Brain pericyte (primary cell): ENCODE measurements at regions not wholly inside any gene's neighbourhood (a gene's known extent, or its start where the extent isn't known, plus 50 kb on each side); places are given as distances from the start of the nearest gene placed in this dataset.

Experiments
- DNase-seq: peaks from one replicate; pipeline ENCODE4 v3.0.0-alpha.2; 2012; ENCODE audit warnings: low read depth, low spot score

DNA sequence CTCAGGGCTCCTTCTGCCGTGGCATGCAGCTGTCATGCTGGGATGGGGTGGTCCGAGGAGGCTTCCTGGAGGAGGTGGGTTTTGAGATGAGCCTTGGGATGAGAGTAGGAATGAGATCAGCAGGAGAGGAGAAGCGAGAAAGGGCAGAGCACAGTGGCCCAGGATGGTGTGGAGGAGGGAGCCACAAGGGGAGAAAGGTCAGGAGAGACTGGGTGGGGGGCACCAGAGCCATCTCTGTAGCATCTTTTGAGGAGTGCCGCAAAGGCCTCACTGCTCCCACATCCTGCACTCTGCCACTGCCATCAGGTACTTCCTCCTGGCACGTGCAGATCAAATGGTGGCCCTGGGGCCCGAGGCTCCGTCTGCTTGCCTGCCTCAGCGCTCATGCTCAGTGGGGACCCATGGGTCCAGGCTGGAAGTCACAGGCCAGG is 150.2 kb downstream of the MACROH2A1 start:
- no peak for DNase-seq

DNA sequence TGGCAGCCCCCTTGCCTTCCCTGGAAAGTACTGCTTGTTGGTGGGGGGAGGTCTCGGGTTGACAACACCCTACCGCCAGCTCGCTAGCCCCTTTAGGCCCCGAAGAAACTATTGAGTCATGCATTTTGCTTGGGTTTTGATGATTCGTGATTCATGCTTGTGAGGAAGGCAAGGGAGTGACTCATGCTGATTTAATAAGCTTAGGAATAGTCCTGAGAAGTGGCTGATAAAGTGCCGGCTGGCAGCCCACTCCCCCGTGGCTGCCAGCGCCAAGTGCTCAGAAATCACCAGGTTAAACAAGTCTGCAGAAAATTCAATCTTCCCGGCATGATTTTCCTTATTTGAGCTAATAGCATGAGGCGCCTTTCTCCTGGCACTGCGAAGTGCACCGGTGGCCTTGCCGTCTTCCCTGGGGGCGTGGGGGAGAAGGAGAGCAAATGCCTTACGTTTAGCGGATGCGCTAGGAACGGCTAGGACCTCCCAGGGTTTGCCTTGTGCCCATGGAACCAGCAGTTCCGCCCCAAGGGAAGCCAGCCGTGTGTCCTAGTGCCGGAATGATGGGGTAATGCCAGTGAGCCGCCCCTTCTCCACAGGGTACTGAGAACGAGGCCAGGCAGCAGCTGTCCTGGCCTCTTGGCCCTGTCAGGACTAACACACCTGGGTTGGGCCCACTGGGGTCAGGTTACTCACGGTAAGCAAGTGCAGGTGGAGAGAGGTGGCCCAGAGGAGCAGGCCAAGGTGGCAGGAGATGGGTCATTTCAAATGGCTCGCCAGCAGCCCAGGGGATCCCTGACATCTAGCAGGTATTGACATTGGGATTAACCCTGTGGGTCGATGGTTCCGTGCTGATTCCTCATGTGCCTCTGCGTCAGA is 151.9 kb downstream of the MACROH2A1 start:
- peak; percentile 58 for DNase-seq

DNA sequence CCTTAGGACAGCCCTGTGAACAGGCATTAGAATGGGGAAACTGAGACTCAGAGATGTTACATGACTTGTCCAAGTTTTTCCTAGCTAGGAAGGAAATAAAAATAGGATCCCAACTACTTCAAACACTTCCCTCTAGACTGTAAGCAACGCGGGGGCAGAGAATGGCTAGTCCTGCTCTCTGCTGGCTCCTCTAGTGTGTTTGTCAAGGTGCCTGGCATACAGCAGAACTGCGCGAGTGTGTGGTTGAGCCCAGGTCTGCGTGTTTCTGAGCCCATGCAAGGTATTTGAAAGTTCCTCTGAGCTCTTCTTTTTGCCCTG is 152.5 kb downstream of the MACROH2A1 start:
- DNase-seq, result no peak

DNA sequence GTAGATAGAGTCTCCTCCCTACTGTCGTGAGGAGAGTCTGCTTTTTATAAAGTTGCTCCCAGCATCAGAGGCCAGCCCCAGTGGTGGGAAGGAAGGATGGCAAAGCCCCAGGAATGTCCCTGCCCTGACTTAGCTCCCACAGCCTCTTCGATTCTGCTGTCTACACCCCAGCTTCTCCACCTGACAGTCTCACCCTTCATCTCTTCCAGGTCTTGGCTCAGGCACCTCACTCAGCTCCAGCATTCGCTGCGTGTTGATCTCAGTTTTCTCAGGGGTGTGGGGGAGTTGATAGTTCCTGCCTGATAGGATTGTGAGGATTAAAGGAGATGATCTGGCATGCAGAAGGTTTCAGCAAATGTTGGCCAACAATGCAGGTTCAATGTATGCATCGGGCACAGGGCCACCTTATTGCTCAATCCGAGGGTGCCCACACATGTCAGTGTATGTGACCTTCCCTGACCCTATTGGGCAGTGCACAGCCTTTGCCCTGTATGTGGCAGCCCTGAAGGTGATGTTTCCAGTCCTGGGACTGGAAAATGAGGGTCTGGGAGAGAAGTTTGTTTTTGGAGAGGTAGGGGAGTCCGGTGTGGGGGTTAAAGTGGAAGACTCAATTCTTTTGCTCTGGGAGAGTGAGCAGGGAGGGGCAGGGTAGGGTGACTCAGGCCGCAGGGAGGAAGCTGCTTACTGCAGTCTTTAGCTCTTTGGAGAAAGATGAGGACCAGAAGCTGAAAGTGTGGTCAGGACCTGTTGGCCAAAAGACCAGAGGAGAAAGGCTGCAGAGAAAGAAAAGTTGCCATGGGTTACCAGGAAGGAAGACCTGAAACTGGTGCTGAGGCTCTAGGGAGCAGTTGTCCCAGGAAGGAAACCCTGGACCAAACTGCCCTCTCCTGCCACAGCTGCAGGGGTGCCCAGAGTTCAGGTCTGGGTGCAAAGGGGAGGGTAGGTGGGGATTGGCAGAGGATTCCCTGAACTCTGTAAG is 153.2 kb downstream of the MACROH2A1 start:
- no peak for DNase-seq

DNA sequence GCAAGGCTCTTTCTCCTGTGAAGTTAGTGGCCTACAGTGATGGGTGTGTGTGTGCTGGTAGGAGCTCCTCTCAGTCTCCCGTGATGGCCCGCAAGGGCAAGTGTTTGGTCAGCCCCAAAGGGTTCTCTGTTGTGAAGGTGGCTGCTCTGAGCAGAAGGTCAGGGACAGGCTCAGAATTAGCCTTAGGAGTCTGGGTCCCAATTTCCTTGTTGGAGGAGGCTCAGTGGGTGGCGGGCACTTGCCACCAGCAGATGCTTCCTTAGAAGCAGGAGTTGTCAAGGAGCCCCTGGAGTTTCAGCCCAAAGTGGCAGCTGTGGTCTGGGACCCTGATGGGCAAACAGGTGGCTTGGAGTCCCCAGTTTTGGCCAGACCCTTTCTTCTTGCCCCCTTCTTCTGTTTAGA is 154.4 kb downstream of the MACROH2A1 start:
- no peak for DNase-seq

DNA sequence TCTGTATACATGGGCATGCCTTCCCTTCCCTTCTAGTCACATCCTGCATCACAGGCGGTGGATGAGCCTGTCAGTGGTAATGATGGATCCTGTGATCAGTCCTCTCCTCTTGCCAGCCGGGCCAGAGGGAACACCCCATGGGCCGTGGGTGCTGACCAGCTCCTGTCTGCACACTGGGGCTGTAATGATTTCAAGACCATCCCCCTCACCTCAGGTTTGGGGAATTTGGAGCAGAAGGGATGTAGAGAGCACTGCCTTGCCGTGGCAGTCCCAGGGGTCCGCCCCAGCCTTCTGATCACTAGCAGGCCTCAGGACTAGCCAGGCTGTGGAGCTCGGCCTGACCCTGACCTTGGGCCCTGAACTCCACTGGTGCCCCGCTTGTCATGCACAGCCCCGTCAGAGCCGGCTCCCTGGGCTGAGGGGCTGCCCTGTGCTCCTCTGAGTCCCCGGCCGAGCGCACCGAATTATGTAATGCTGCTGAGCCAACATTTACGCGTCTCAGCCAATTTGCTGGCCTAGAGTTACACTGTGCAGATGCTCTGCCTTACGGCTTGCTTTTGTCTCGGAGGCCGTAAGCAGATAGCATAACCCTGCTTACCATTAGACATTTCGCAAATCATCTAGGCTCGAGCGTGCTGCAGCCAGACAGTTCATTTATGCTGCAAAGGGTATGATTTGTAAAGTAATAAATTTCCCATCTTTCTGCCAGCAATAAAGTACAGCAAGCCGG is 155.3 kb downstream of the MACROH2A1 start:
- DNase-seq, result no peak

DNA sequence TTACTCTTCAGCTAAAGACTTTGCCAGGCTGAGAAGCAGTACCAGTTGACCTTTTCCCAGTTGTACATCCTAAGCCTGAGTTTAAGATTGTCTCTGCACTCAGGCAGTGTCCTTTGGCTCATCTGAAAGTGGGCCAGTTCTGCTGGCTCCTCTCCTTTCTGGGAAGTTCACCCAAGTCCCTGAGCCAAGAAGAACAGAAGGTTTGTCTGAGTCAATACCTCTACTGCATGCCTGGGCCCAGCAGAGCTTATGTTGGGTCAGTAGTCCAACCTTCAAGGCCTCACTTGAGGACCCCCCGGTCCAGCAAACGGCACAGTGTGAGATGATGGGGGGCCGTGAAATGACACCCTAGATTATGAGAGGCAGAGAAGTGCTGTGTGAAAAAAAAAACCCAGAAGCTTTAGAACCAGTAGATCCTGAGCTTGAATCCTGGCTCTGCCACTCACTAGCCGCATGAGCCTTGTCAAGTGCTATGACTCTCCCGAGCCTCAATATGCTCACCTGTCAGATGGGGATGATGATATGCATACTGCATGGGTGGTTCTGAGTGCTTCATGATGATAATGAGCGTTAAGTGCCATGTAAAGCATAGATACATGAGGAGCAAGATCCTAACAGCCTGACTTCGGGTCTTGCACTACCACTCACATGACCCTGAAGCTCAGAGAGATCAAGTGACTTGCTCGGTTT is 156.0 kb downstream of the MACROH2A1 start:
- no peak for DNase-seq

DNA sequence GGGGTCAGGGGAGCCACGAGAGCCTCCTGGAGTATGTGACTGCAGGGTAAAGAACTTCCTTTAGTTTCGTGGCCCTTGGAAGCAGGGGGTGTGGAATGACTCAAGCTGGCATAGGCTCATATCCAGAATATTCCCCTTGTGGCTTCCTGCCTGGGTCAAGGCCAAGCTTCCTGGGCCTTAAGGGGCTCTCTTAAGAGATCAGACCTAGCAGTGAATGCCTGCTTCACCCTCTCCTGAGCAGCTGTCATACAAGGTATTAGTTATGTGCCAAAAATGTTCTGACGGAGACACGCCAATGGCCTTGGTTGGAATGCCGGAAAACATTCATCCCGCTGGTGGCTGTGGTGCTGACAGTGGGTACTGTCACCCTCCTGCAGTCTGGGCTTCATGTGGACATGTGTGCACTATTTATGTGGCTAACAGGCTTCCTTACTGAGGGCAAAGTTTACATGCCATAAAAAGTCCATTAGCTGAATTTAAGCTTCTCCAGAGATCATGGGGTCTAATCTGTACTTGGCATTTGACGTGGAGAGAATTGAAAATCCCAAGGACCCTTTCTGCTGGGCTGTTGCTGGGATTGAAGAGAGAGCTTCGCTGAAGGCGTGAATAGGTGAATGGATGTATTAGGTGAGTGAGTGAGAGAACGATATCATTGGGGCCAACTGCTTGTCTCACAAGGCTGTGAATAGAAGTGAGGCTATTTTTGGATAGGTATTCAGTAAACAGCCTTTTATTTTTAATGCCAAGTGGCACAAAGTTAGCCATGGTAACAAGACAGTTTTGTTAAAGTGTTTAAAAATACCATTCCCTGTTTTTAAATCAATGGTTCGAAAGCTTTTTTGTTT is 156.8 kb downstream of the MACROH2A1 start:
- DNase-seq, result no peak

DNA sequence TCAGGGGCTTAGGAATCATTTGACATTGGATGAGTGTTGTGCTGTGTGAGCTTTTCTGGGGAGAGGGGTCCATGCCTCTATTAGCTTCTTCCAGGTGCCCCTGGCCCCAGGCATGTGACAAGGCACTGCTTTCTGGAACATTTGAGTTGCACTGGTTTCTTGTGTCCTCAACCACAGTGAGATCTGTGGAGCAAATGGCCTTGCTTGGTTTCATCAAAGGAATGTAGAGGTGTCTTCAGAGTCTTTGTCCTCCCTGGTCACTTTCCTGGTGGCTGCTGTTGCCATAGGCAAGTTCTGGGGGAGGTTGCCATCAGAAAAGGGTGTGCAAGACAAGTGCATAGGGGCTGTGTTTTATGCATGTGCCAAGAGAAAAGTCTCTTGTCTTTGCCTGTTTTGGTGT is 157.5 kb downstream of the MACROH2A1 start:
- no peak for DNase-seq

DNA sequence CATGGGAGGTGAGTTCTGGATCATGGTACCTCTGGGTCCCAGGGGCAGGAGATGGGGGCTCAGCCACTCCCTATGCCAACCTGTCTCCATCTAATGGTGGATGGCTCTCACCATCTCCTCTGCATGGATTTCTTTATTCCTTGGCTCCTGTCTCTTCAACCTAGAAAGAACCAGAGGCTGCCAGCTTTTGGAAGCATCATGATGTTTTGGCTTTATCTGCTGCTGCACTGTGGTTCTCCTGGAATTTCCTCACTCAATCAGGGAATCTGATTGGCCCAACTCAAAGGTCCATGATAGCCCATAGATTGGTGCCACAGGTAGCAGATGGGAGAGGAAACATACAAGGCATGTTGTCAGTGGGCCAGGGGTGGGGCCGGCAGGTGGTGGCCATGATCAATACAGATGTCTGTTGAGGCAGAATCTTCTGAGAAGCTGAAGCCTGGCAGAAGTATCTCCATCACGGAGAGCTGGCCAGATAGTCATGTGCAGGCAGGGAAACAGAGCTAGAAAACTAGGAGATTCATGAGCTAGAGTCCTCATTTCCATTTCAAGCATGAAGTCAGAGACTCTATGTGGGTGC is 158.2 kb downstream of the MACROH2A1 start:
- DNase-seq, result no peak

DNA sequence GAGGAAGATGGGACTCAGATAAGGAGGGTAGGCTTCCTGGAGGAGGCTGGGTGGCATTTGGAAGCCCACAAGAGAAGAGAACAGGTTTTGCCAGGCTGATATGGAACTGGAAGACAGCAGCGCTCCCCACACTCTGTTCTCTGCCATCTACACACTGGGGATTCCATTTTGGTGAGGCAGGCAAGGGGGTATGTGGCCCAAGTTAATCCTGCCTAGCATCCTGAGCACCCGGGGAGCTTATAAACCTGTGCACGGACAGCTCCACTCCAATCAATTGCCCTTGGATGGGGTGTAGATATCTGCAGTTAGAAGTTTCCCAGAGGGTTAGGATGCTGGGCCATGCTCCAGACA is 158.8 kb downstream of the MACROH2A1 start:
- DNase-seq, result no peak

DNA sequence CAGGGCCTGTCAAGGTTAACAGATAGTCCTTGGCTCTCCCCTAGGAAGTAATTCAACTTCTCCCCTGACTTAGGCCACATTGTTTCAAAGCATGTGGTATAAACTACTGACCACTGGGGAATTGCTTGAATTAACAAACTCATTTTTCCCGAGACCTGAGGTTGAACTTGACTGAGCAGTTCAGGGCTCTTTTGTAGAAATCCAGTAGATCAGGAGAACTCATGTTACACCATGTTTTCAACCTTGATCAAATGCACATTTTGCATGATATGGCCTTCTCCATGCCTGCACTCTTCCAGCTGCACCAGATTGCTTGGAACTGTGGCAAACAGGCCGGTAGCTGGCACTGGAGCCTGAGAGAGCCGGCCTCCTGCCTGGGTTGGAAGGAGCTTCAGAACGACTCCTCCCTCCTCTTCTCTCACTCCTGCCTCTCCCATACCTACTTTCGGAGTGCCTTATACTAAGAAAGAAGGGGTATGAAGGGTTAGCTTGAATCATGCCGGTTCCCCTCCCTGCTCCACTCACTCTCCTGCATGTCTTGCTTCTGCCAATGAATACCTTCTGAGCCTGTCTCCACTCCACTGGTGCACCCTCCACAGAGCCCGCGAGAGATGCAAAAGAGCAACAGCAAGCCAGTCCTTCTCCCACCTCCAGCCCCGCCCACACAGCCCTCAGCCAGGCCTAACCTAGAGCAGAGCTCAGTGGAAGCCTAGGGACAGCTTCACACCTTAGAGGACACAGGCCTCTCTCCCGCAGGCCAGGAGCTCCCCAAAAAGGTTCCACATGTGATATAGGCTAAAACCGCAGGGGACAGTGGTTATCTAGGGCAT is 159.4 kb downstream of the MACROH2A1 start:
- DNase-seq, result peak; percentile 36

DNA sequence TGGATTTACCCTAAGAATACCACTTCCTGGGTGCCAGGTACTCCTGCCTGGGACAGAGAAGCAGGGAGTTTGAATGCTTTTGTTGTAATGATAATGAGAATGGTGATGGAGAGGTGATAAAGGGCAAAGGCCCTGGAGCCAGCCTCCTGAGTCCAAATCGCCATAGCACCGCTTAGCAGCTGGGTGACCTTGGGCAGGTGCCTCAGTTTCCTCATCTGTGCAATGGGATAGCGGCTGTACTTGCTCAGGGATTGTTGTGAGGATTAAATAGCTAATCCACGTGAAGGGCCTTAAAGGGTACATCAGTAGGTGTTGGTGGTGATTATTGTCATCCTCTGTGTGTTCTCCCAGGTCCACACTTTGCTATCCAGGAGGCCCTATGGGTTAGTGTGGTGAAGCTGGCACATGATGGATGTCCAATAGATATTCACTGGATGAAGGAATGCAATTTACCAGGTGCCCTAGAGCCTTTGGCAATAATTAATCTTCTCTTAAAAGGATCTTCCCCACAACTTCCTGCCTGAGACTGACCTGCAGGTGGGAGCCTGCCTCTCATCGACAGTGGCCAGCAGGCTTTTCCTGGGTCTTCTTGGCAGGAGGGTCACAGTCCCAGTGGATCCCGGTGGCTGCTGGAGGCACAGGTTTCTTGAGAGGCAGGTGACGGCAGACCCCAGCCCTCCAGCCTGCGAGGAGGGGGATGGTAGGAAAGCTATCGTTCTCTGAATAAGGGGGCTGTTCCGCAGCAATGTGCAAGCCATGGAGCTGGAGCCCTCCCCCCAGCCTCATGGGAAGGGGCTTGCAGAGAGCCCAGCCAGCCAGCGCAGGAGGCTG is 160.2 kb downstream of the MACROH2A1 start:
- DNase-seq, result no peak

DNA sequence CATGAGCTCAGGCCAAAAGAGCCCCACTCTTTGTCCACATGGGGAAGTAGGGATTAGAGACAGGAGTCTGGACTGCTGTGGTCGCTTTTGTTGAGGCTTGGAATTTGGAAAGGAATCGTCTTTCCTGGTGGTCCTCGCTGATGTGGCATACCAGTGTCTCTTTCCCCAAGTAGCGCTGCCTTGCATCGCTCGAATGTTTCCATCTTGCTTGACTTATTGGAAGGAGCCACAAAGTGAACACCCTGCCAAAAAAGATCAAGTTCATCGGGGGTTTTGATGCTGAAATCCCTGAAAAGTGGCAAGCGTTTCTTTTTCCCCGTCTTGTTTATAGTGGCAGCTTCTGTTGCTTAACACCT is 161.3 kb downstream of the MACROH2A1 start:
- no peak for DNase-seq

DNA sequence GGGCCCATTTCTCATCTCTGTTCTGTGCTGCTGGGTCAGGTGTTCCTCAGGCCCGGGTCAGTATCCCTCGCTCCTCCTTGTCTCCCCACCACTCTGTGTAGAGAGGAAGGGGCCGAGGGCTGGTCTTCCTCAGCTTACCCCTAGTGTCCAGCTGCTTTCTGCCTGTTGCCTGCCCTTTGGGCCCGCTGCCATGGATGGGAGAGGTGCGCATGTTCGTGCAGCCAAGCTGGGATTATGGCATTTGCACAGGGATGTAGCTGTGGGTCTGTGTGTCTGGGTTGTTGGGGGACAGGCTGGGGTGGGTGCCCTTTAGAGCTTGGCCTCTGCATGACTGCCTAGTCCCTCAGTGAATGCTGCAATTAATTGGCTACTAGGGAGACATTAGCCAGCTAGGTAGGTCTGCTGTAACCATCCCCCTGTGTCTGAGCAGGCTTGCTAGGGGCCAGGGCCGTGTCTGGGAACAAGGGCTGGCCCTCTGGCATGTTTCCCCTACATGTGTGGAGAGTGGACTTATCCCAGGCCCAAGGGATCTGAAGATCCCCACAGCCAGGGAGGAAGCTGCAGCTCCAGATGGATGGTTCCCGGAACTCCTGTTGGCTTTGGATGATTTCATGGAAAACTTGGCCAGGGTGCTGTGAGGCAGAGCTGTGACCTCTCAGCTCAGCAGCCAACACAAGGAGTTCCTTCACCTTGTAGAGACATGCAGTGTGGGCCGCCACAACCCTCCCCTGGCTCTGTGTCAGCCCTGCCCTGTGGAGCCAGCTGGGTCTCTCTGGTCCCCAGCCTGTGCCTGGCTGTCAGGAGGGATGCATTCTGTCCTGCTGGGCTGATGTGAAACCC is 161.9 kb downstream of the MACROH2A1 start:
- no peak for DNase-seq

DNA sequence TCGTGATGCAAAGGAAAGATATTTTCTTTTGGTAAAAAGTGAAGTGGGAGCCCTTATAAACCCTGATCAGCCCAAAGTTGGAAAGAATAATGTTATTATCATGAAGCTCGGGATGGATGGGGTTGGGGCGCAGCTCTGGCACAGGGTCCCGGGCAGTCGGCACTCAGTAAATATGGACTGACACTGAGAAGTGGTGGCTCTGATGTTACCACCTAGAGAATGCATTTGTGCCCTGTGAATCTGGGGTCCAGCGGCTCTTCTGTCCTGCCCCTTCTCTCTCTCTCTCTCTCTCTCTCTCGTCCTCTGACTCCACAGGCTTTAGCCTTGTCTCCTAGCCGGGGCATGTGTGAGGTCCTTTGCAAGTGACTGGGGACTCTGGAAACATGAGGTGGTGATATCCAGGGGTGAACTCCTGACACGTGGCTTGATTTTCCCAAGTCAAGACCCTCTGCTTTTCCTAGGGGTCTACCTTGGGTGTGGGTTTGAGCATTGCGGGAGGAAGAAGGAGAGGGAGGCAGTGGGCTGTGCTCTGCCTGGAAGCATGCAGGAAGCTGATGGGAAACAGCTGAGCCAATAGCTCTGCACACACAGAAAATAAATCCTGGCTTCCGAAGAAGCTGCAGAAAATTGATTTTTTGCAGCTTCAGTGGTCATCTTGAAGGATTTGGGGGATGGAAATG is 162.7 kb downstream of the MACROH2A1 start:
- DNase-seq, result no peak
